D721Med (cell line): ENCODE measurements at regions not wholly inside any gene's neighbourhood (a gene's known extent, or its start where the extent isn't known, plus 50 kb on each side); places are given as distances from the start of the nearest gene placed in this dataset.

Experiments used
- DNase-seq: peaks from one replicate; pipeline ENCODE4 v3.0.0; 2011; ENCODE audit warnings: low spot score; ENCODE audit not compliant: insufficient read length
- FAIRE-seq: peaks from 2 replicates; lab custom pipeline; 2011; peaks lifted over from hg19 to GRCh38; lab: Jason Lieb, UNC
- TF ChIP-seq, protein P1 (sequence below): IDR thresholded peaks from 2 replicates; pipeline ENCODE4 v1.5.1; 2012; ENCODE audit warnings: mild to moderate bottlenecking, control low read depth; ENCODE audit not compliant: insufficient read depth; ENCODE audit errors: missing control alignments

GRCh38 chr18:61738042-61738441 is 154.8 kb downstream of the RNF152 start:
- FAIRE-seq (peak; percentile 68), DNase-seq (no peak)
- TF ChIP-seq, protein P1, sequence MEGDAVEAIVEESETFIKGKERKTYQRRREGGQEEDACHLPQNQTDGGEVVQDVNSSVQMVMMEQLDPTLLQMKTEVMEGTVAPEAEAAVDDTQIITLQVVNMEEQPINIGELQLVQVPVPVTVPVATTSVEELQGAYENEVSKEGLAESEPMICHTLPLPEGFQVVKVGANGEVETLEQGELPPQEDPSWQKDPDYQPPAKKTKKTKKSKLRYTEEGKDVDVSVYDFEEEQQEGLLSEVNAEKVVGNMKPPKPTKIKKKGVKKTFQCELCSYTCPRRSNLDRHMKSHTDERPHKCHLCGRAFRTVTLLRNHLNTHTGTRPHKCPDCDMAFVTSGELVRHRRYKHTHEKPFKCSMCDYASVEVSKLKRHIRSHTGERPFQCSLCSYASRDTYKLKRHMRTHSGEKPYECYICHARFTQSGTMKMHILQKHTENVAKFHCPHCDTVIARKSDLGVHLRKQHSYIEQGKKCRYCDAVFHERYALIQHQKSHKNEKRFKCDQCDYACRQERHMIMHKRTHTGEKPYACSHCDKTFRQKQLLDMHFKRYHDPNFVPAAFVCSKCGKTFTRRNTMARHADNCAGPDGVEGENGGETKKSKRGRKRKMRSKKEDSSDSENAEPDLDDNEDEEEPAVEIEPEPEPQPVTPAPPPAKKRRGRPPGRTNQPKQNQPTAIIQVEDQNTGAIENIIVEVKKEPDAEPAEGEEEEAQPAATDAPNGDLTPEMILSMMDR: no peak

DNA sequence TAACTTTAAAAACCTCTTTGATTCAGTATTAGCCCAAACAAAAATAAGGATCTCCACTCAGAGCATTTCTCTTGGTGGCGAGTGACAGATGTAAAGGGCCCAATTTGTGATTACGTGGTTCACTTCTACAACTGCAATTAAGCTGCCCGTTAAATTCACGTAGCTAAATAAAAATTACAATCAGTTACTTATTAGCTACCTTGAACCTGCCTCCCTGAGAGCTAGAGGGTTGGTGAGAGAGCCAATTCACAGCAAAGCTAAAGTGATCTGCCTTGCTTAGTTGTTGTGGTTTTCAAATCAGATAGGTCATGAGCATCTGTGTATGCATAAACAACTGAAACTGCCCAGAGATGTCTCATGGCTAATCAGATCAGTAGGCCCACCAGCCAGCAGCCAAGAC is 156.7 kb downstream of the RNF152 start:
- TF ChIP-seq, protein P1: no peak
- DNase-seq: no peak
- no peak for FAIRE-seq

DNA sequence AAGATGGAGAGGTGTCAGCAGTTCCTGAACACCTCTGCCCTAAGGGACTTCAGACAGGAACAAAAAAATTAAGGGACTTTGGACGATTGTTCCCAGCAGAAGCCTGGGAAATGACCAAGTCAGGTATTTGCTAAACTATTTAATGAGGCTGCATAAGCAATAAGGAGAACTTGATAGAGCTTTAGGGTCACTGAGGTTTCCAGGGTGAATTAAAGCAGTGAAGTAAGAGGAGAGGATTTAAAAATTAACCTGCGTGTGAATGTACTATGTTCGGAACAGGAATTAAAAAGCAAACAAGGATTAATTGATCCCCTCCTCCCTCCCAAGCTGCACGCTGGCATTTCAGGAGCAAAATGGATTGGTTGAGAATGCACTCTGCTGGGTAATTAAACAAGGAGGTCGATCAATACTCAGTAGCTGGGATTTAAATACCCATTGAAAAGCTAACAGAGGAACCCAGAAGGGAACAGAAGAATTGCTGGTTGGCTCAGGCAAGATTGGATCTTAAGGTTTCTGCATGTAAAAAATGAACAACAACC is 157.2 kb downstream of the RNF152 start:
- no peak for FAIRE-seq

GRCh38 chr18:61734396-61734795 is 158.4 kb downstream of the RNF152 start:
- TF ChIP-seq, protein P1: no peak
- no peak for FAIRE-seq
- no peak for DNase-seq

More for the DNA sequence above, 157.2 kb downstream of the RNF152 start:
- DNase-seq: no peak
- TF ChIP-seq, protein P1: no peak

- DNase-seq: no peak
- TF ChIP-seq, protein P1: no peak
- peak; percentile 60 for FAIRE-seq
These were observed 160.0 kb downstream of the RNF152 start for GRCh38 chr18:61732854-61733253.

GRCh38 chr18:61731693-61732376 is 161.0 kb downstream of the RNF152 start:
- TF ChIP-seq, protein P1: no peak
- DNase-seq (no peak), FAIRE-seq (no peak)

DNA sequence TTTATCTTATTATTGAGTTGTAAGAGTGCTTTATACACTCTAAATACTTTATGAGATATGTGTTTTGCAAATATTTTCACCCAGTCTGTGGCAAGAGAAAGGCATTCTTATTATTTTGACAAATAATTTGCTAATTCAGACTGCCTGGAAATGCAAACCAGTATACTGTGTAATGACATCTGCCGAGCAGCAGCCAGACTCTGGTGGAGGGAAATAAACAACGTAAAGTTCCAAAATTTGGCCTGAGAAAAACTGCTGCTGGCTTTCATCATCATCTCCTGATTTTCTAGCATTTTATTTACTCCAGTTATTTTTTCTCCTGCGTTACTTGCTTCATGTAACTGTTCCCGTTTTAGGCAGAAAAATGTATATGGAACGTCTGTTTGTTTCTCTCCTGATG is 161.6 kb downstream of the RNF152 start:
- TF ChIP-seq, protein P1: no peak
- no peak for FAIRE-seq
- no peak for DNase-seq
